ENCODE measurements at regions not wholly inside any gene's neighbourhood (a gene's known extent, or its start where the extent isn't known, plus 50 kb on each side); places are given as distances from the start of the nearest gene placed in this dataset.
A peak's percentile ranks its signal among the peaks of the same experiment; 100 is the strongest.

DNA sequence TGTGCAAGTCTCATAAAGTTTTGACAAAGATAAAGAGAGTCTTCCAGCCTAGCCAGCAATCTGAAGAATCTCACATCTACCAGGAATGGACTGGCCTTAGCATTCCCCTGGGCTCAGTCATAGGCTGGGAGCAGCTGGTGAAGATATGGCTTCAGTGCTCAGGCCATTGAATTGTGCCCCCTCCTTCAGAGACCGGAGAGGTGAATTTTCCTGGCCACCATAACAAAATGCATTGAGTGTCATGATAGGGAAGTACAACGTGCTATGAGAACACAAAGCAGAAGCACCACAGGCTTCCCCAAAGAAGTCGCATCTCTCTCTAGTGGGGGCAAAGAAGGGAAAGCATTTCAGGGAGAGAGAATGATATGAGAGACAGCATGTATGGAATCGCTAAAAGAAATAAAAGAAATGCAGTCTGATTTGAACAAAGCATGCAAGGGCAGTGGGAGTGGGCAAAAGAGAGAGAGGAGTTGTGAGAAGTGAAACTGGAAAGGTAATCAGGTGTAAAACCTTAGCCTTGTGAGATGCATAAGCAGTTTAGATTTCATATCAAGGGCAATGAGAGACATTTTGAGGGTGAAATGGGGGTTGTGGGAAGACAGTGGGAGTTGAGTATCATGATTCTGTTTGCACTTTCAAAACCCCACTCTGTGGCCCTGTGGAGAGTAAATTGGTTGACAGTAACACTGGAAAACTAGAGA, 57.1 kb upstream of the NMUR2 start (continued):
- no peak for TF ChIP-seq SREBF1 (IDR thresholded peaks at IDR 0.05; ENCODE audit: low read length)
- TF ChIP-seq MTA2 (IDR thresholded peaks at IDR 0.05; ENCODE audit: low read depth) = peak; percentile 22; the same call in 1 of the 2 replicates

- ChIA-PET SMC1A (ENCODE audit: uncharacterized antibody, unreplicated experiment) (interaction anchor here (1.2 to 1.7 kb wide), 3 partner anchors 10 to 639 kb away, joined by 4 to 5 read pairs (median 4); no protein-coding TSS in a partner anchor), RAD21 (ENCODE audit: unreplicated experiment) (no interaction called here), CTCF (interaction anchor here (1.0 to 1.4 kb wide), 2 partner anchors 13 to 40 kb away, joined by 3 to 4 read pairs; no protein-coding TSS in a partner anchor), POLR2A (no interaction called here)
- 47% methylated on average over 4 of the region's 4 CpGs for WGBS (ENCODE audit: insufficient coverage, insufficient replicate concordance, low lambda C conversion rate, missing lambda C conversion rate)
- H3K9me3 ChIP-seq (replicated peaks; ENCODE audit: control insufficient read depth, insufficient read depth, low read length) = no peaks in the 10 kb centered on the region
- H3K27me3 ChIP-seq (replicated peaks in 1 of 2; ENCODE audit: control insufficient read depth in 2 of 2, insufficient read depth in 2 of 2, low read length in 1 of 2) = no peaks in the 10 kb centered on the region
- ATAC-seq (no peak), FAIRE-seq (no peak), DNase-seq (ENCODE audit: low read depth, low spot score) (no peak)
- in situ Hi-C loops (cut with MboI) (no loop called here), intact Hi-C loops (cut with micrococcal nuclease; ENCODE audit: unreplicated experiment) (no loop called here)
- H3K79me2 ChIP-seq (ENCODE audit: control insufficient read depth, insufficient read depth, low read length) = no peaks in the 10 kb centered on the region
- 0 out of 2 replicates have a peak, but pooled peaks cover 3% of the 10 kb centered on the region for H3K4me1 ChIP-seq (ENCODE audit: control insufficient read depth, insufficient read depth, low read length)
- BruUV-seq (replicated peaks) = no TSS peak
- no peaks in the 10 kb centered on the region for H3K36me3 ChIP-seq (ENCODE audit: control insufficient read depth in 2 of 2, insufficient read depth in 2 of 2, low read length in 1 of 2)
- no peak overlapping the region for H3K4me3 ChIP-seq
- H3K27ac ChIP-seq (ENCODE audit: control insufficient read depth, insufficient read depth) = no peak overlapping the region
- H4K20me1 ChIP-seq (ENCODE audit: control insufficient read depth, insufficient read depth) = no peaks in the 10 kb centered on the region
- no peak overlapping the region for H2AFZ ChIP-seq (ENCODE audit: control insufficient read depth, low read depth, low read length)
- no peak overlapping the region for H3K9ac ChIP-seq (ENCODE audit: control insufficient read depth, insufficient read depth, low read length)
- no peak overlapping the region for H3K4me2 ChIP-seq (ENCODE audit: control insufficient read depth, insufficient read depth)
- TF ChIP-seq IKZF1 (conservative IDR thresholded peaks at IDR 0.05) (no peak), RAD21 (IDR thresholded peaks at IDR 0.05; ENCODE audit: insufficient read depth, low read depth, low read length) (no peak), SREBF1 (IDR thresholded peaks at IDR 0.05; ENCODE audit: low read length) (no peak), ZBED1 (IDR thresholded peaks at IDR 0.05; ENCODE audit: borderline replicate concordance) (no peak), NR2F1 (conservative IDR thresholded peaks at IDR 0.05) (no peak), POLR2AphosphoS5 (IDR thresholded peaks at IDR 0.05; ENCODE audit: low read length) (no peak), MXI1 (IDR thresholded peaks at IDR 0.05; ENCODE audit: low read depth, low read length) (no peak), SMARCA5 (IDR thresholded peaks at IDR 0.05) (no peak), TBL1XR1 (IDR thresholded peaks at IDR 0.05; ENCODE audit: low read depth, low read length) (no peak), CBFB (IDR thresholded peaks at IDR 0.05; ENCODE audit: low read depth) (no peak), SRF (IDR thresholded peaks at IDR 0.05; ENCODE audit: low read depth in 2 of 2, low read length in 2 of 2) (no peak)
- TF ChIP-seq, protein P1, sequence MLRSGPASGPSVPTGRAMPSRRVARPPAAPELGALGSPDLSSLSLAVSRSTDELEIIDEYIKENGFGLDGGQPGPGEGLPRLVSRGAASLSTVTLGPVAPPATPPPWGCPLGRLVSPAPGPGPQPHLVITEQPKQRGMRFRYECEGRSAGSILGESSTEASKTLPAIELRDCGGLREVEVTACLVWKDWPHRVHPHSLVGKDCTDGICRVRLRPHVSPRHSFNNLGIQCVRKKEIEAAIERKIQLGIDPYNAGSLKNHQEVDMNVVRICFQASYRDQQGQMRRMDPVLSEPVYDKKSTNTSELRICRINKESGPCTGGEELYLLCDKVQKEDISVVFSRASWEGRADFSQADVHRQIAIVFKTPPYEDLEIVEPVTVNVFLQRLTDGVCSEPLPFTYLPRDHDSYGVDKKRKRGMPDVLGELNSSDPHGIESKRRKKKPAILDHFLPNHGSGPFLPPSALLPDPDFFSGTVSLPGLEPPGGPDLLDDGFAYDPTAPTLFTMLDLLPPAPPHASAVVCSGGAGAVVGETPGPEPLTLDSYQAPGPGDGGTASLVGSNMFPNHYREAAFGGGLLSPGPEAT (IDR thresholded peaks at IDR 0.05; ENCODE audit: low read depth) = no peak
- TF ChIP-seq, protein P2, sequence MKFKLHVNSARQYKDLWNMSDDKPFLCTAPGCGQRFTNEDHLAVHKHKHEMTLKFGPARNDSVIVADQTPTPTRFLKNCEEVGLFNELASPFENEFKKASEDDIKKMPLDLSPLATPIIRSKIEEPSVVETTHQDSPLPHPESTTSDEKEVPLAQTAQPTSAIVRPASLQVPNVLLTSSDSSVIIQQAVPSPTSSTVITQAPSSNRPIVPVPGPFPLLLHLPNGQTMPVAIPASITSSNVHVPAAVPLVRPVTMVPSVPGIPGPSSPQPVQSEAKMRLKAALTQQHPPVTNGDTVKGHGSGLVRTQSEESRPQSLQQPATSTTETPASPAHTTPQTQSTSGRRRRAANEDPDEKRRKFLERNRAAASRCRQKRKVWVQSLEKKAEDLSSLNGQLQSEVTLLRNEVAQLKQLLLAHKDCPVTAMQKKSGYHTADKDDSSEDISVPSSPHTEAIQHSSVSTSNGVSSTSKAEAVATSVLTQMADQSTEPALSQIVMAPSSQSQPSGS (IDR thresholded peaks at IDR 0.05; ENCODE audit: low read length) = no peak
- TF ChIP-seq, protein P3, sequence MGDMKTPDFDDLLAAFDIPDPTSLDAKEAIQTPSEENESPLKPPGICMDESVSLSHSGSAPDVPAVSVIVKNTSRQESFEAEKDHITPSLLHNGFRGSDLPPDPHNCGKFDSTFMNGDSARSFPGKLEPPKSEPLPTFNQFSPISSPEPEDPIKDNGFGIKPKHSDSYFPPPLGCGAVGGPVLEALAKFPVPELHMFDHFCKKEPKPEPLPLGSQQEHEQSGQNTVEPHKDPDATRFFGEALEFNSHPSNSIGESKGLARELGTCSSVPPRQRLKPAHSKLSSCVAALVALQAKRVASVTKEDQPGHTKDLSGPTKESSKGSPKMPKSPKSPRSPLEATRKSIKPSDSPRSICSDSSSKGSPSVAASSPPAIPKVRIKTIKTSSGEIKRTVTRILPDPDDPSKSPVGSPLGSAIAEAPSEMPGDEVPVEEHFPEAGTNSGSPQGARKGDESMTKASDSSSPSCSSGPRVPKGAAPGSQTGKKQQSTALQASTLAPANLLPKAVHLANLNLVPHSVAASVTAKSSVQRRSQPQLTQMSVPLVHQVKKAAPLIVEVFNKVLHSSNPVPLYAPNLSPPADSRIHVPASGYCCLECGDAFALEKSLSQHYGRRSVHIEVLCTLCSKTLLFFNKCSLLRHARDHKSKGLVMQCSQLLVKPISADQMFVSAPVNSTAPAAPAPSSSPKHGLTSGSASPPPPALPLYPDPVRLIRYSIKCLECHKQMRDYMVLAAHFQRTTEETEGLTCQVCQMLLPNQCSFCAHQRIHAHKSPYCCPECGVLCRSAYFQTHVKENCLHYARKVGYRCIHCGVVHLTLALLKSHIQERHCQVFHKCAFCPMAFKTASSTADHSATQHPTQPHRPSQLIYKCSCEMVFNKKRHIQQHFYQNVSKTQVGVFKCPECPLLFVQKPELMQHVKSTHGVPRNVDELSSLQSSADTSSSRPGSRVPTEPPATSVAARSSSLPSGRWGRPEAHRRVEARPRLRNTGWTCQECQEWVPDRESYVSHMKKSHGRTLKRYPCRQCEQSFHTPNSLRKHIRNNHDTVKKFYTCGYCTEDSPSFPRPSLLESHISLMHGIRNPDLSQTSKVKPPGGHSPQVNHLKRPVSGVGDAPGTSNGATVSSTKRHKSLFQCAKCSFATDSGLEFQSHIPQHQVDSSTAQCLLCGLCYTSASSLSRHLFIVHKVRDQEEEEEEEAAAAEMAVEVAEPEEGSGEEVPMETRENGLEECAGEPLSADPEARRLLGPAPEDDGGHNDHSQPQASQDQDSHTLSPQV (IDR thresholded peaks at IDR 0.05) = no peak
These were observed 59.0 kb upstream of the NMUR2 start for GRCh38 chr5:152464048-152464447.
